H1 (cell line): ENCODE measurements at regions not wholly inside any gene's neighbourhood (a gene's known extent, or its start where the extent isn't known, plus 50 kb on each side); places are given as distances from the start of the nearest gene placed in this dataset.

ENCODE experiments used
- EZH2 ChIP-seq: fragments of 200-600 bp; sonication (generic); IDR thresholded peaks from 2 replicates; pipeline ENCODE4 v1.7.1; 2012; ENCODE audit warnings: low read depth, mild to moderate bottlenecking, moderate library complexity, low read length, inconsistent platforms; ENCODE audit not compliant: severe bottlenecking
- MAFK ChIP-seq: IDR thresholded peaks from 2 replicates; pipeline ENCODE4 v1.6.1; 2012; ENCODE audit warnings: low read depth, mild to moderate bottlenecking, improper control_type of control experiment, low read length
- POLR2A ChIP-seq, 2 experiments: IDR thresholded peaks; 1 replicate in 1 of 2; 2 replicates in 1 of 2; pipeline ENCODE4 v1.6.1; 2011; ENCODE audit warnings: low read depth in 2 of 2, low read length in 2 of 2, mild to moderate bottlenecking in 2 of 2; ENCODE audit errors: control extremely low read depth in 1 of 2
- TF ChIP-seq, protein P1 (sequence below), 3 experiments: IDR thresholded peaks; 1 replicate in 2 of 3; 2 replicates in 1 of 3; pipeline versions ENCODE4 v1.5.1 to v1.6.1; 2011; ENCODE audit warnings: low read length in 3 of 3, mild to moderate bottlenecking in 3 of 3, inconsistent platforms in 2 of 3, low read depth in 1 of 3, moderate library complexity in 1 of 3; ENCODE audit not compliant: insufficient read depth in 1 of 3; ENCODE audit errors: control extremely low read depth in 1 of 3

DNA sequence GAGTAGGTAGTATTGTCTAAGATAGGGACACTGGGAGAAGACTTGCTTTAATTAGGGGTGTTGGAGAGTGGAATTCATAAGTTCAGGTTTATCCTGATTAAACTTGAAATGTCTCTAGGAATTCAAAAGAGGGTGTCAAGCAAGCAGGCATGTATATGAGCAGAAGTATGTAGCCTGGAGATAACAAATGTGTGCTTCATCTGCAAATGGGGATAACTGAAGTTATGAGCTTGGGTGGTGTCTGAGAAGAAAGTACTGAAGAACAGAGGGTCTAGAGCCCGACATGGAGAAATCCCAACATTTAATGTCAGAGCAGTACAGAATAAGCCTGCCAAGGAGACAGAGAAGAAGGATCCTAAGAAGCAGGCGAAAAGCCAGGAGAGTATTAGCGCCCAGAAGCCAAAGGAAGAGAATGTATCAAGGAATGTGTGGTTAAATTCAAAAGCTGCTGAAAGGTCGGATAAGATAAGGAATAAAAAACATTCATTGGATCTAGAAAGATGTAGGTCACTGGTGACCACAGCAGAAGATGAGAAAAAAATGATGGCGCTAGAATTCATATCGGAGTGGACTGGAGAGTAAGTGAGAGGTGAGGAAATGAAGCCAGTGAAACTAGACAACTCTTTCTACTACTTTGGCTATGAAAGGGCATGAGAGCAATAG lies 401.5 kb upstream of the PIK3R1 start:
- TF ChIP-seq, protein P1, sequence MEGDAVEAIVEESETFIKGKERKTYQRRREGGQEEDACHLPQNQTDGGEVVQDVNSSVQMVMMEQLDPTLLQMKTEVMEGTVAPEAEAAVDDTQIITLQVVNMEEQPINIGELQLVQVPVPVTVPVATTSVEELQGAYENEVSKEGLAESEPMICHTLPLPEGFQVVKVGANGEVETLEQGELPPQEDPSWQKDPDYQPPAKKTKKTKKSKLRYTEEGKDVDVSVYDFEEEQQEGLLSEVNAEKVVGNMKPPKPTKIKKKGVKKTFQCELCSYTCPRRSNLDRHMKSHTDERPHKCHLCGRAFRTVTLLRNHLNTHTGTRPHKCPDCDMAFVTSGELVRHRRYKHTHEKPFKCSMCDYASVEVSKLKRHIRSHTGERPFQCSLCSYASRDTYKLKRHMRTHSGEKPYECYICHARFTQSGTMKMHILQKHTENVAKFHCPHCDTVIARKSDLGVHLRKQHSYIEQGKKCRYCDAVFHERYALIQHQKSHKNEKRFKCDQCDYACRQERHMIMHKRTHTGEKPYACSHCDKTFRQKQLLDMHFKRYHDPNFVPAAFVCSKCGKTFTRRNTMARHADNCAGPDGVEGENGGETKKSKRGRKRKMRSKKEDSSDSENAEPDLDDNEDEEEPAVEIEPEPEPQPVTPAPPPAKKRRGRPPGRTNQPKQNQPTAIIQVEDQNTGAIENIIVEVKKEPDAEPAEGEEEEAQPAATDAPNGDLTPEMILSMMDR (IDR thresholded peaks at IDR 0.05; ENCODE audit: control extremely low read depth in 1 of 3, insufficient read depth in 1 of 3, low read depth in 1 of 3, low read length in 3 of 3), result no peak
- no peak for TF ChIP-seq EZH2
- no peak for TF ChIP-seq MAFK
- no peak for TF ChIP-seq POLR2A (IDR thresholded peaks at IDR 0.05; ENCODE audit: control extremely low read depth in 1 of 2, low read depth in 2 of 2, low read length in 2 of 2)
